ENCODE measurements at regions not wholly inside any gene's neighbourhood (a gene's known extent, or its start where the extent isn't known, plus 50 kb on each side); places are given as distances from the start of the nearest gene placed in this dataset.

DNA sequence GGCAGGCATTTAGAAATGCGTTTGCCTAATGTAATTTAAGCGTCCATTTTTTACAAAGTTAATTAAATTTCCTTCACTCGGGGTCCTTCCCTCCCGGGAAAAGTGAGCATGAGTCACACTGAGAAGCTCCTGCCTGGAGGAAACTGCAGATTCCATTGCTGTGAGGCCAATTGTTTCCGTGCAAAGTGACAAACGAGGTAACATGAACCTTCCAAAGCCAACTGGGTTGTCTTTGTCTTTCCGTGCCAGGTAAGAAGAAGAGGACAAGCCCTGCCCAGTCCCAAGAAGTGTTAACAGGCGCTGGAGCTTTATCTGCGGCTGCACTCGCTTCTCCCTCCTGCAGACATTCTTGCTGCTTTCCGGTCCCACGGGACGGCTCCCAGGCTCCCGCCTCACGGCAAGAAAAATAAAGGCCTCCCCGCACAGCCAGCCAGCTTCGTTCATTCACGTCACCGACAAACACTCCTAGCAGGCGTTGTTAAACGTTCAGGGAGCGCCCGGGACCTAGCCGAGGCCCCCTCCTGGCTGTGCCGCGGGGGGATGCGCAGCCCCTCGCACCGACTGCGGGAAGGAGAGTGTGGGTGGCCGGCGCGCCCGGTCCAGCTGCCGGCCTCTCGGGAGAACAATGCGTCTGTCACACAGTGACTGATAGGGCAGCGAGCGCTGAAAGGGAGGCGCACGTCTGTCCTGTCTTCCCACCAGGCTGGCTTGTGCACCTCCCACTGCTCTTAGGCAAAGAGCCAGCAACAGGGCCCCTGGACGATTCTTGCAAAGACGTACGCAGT is 61.5 kb upstream of the HDDC2 start:
- ATAC-seq (peak; percentile 86), FAIRE-seq (no peak), DNase-seq (ENCODE audit: extremely low read depth in 1 of 4, low spot score in 3 of 4) (peak in 2 of 4 experiments; percentile 16 to 43)
- 1% methylated on average over 41 of the region's 44 CpGs for WGBS (ENCODE audit: insufficient coverage, low coverage, missing lambda C conversion rate)
- H3K4me2 ChIP-seq (ENCODE audit: insufficient read depth, low read length) = 0 out of 2 replicates have a peak overlapping the region, but pooled peaks have one; percentile 4
- H3K9me3 ChIP-seq (replicated peaks; ENCODE audit: control insufficient read depth, insufficient read depth, low read depth, low read length) = no peaks in the 10 kb centered on the region
- H3K27ac ChIP-seq (ENCODE audit: extremely low read depth, low read depth, low read length) = no peak overlapping the region
- in situ Hi-C loops (cut with MboI) (no loop called here), intact Hi-C loops (cut with micrococcal nuclease) (no loop called here)
- POLR2A ChIA-PET = interaction anchor here (0.7 to 1.0 kb wide), 2 partner anchors 62 to 629 kb away, joined by 3 read pairs; partner anchors contain the start of gene HDDC2
- CTCF ChIA-PET (ENCODE audit: low intra/inter-chr PET ratio) = no interaction called here
- H3K4me3 ChIP-seq = no peak overlapping the region
- peaks cover 0 to 9% of the 10 kb centered on the region in 2 experiments; a peak in 2 of 5 replicates for H3K4me1 ChIP-seq (replicated peaks in 1 of 2; ENCODE audit: control insufficient read depth in 2 of 2, insufficient read depth in 2 of 2, low read length in 2 of 2)
- no peaks in the 10 kb centered on the region for H3K79me2 ChIP-seq (ENCODE audit: control insufficient read depth, insufficient read depth, low read length)
- peaks cover 25 to 28% of the 10 kb centered on the region in 2 experiments for H3K27me3 ChIP-seq (ENCODE audit: control insufficient read depth in 2 of 2, insufficient read depth in 2 of 2, low read length in 2 of 2)
- H3K9me1 ChIP-seq (ENCODE audit: control insufficient read depth, insufficient read depth, low read length) = no peaks in the 10 kb centered on the region
- H3K36me3 ChIP-seq (ENCODE audit: control insufficient read depth, insufficient read depth, low read length) = no peaks in the 10 kb centered on the region
- H2AFZ ChIP-seq (ENCODE audit: low read depth, low read length) = peak overlapping the region; percentile 42
- no TSS peak for BruUV-seq (replicated peaks)
- H3K9ac ChIP-seq (ENCODE audit: insufficient read depth in 1 of 2, low read depth in 2 of 2, low read length in 2 of 2) = peak overlapping the region in 1 of 2 experiments; percentile 81; a peak in 2 of 4 replicates
- H4K20me1 ChIP-seq (replicated peaks; ENCODE audit: control insufficient read depth, insufficient read depth, low read length) = no peaks in the 10 kb centered on the region
- TF ChIP-seq FOXP1 (CRISPR knock-in tag; IDR thresholded peaks at IDR 0.05) = no peak
- peak; percentile 38 for TF ChIP-seq MEIS2 (IDR thresholded peaks at IDR 0.05; ENCODE audit: partially characterized antibody)
- TF ChIP-seq, protein P1, sequence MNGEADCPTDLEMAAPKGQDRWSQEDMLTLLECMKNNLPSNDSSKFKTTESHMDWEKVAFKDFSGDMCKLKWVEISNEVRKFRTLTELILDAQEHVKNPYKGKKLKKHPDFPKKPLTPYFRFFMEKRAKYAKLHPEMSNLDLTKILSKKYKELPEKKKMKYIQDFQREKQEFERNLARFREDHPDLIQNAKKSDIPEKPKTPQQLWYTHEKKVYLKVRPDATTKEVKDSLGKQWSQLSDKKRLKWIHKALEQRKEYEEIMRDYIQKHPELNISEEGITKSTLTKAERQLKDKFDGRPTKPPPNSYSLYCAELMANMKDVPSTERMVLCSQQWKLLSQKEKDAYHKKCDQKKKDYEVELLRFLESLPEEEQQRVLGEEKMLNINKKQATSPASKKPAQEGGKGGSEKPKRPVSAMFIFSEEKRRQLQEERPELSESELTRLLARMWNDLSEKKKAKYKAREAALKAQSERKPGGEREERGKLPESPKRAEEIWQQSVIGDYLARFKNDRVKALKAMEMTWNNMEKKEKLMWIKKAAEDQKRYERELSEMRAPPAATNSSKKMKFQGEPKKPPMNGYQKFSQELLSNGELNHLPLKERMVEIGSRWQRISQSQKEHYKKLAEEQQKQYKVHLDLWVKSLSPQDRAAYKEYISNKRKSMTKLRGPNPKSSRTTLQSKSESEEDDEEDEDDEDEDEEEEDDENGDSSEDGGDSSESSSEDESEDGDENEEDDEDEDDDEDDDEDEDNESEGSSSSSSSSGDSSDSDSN (IDR thresholded peaks at IDR 0.05; ENCODE audit: borderline replicate concordance in 1 of 2, low read depth in 2 of 2, low read length in 2 of 2) = peak in 1 of 2 experiments; percentile 40; a peak in 1 of 4 replicates
- TF ChIP-seq, protein P2, sequence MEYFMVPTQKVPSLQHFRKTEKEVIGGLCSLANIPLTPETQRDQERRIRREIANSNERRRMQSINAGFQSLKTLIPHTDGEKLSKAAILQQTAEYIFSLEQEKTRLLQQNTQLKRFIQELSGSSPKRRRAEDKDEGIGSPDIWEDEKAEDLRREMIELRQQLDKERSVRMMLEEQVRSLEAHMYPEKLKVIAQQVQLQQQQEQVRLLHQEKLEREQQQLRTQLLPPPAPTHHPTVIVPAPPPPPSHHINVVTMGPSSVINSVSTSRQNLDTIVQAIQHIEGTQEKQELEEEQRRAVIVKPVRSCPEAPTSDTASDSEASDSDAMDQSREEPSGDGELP (CRISPR knock-in tag; IDR thresholded peaks at IDR 0.05; ENCODE audit: borderline replicate concordance) = 0 out of 2 replicates have a peak, but pooled peaks have one; percentile 16
- no peak for TF ChIP-seq STAT5B (CRISPR knock-in tag; IDR thresholded peaks at IDR 0.05)
- no peak for TF ChIP-seq ZC3H8 (IDR thresholded peaks at IDR 0.05)
- no peak for TF ChIP-seq ILF3 (IDR thresholded peaks at IDR 0.05; ENCODE audit: borderline replicate concordance)
- TF ChIP-seq NFIC (IDR thresholded peaks at IDR 0.05) = 0 out of 2 replicates have a peak, but pooled peaks have one; percentile 18
- no peak for TF ChIP-seq ZNF561 (CRISPR knock-in tag; conservative IDR thresholded peaks at IDR 0.05)
- TF ChIP-seq ZNF3 (CRISPR knock-in tag; IDR thresholded peaks at IDR 0.05) = no peak
- TF ChIP-seq, protein P3, sequence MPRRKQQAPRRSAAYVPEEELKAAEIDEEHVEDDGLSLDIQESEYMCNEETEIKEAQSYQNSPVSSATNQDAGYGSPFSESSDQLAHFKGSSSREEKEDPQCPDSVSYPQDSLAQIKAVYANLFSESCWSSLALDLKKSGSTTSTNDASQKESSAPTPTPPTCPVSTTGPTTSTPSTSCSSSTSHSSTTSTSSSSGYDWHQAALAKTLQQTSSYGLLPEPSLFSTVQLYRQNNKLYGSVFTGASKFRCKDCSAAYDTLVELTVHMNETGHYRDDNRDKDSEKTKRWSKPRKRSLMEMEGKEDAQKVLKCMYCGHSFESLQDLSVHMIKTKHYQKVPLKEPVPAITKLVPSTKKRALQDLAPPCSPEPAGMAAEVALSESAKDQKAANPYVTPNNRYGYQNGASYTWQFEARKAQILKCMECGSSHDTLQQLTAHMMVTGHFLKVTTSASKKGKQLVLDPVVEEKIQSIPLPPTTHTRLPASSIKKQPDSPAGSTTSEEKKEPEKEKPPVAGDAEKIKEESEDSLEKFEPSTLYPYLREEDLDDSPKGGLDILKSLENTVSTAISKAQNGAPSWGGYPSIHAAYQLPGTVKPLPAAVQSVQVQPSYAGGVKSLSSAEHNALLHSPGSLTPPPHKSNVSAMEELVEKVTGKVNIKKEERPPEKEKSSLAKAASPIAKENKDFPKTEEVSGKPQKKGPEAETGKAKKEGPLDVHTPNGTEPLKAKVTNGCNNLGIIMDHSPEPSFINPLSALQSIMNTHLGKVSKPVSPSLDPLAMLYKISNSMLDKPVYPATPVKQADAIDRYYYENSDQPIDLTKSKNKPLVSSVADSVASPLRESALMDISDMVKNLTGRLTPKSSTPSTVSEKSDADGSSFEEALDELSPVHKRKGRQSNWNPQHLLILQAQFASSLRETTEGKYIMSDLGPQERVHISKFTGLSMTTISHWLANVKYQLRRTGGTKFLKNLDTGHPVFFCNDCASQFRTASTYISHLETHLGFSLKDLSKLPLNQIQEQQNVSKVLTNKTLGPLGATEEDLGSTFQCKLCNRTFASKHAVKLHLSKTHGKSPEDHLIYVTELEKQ (CRISPR knock-in tag; IDR thresholded peaks at IDR 0.05) = no peak
- TF ChIP-seq ZNF583 (CRISPR knock-in tag; IDR thresholded peaks at IDR 0.05) = no peak
- no peak for TF ChIP-seq SPI1 (IDR thresholded peaks at IDR 0.05; ENCODE audit: borderline replicate concordance, low read depth, low read length)
